Upper lobe of left lung (tissue), 4 donors: ENCODE measurements at regions not wholly inside any gene's neighbourhood (a gene's known extent, or its start where the extent isn't known, plus 50 kb on each side); places are given as distances from the start of the nearest gene placed in this dataset.

ENCODE experiments used
- POLR2A ChIP-seq, 4 donors: fragments of 450-650 bp; IDR thresholded peaks; one replicate each; pipeline ENCODE4 v1.5.1; 2016 to 2017; ENCODE audit warnings: antibody characterized with exemption in 4 of 4, mild to moderate bottlenecking in 2 of 4
- POLR2AphosphoS5 ChIP-seq, 2 donors: sonication (generic); formaldehyde crosslinking; IDR thresholded peaks; one replicate each; pipeline ENCODE4 v1.5.1; 2017; ENCODE audit warnings: antibody characterized with exemption in 2 of 2
- TF ChIP-seq, protein P1 (sequence below), 6 experiments: fragments of 450-650 bp in 4 of 6; fragments of 200-600 bp in 2 of 6; sonication (generic) in 2 of 6; IDR thresholded peaks; one replicate each; pipeline ENCODE4 v1.5.1; 2016 to 2019; ENCODE audit warnings: antibody characterized with exemption in 6 of 6

- TF ChIP-seq, protein P1, sequence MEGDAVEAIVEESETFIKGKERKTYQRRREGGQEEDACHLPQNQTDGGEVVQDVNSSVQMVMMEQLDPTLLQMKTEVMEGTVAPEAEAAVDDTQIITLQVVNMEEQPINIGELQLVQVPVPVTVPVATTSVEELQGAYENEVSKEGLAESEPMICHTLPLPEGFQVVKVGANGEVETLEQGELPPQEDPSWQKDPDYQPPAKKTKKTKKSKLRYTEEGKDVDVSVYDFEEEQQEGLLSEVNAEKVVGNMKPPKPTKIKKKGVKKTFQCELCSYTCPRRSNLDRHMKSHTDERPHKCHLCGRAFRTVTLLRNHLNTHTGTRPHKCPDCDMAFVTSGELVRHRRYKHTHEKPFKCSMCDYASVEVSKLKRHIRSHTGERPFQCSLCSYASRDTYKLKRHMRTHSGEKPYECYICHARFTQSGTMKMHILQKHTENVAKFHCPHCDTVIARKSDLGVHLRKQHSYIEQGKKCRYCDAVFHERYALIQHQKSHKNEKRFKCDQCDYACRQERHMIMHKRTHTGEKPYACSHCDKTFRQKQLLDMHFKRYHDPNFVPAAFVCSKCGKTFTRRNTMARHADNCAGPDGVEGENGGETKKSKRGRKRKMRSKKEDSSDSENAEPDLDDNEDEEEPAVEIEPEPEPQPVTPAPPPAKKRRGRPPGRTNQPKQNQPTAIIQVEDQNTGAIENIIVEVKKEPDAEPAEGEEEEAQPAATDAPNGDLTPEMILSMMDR (IDR thresholded peaks at IDR 0.05) = no peak
- TF ChIP-seq POLR2A (IDR thresholded peaks at IDR 0.05) = no peak
- no peak for TF ChIP-seq POLR2AphosphoS5 (IDR thresholded peaks at IDR 0.05)
Measured at GRCh38 chr6:134520181-134521115, 202.5 kb upstream of the SGK1 start.
